Trophoblast cell (in vitro differentiated cells and primary cell): ENCODE measurements at regions not wholly inside any gene's neighbourhood (a gene's known extent, or its start where the extent isn't known, plus 50 kb on each side); places are given as distances from the start of the nearest gene placed in this dataset.

ENCODE experiments used
- DNase-seq, 2 donors: peaks; one replicate each; pipeline ENCODE4 v3.0.0-alpha.2; 2016
- H2AFZ ChIP-seq: 2 replicates; pipeline ENCODE4 v1.6.1; 2013; ENCODE audit warnings: low read length, moderate library complexity, mild to moderate bottlenecking; ENCODE audit not compliant: insufficient read depth, poor library complexity
- H2AK5ac ChIP-seq: 2 replicates; pipeline ENCODE4 v1.6.1; 2013; ENCODE audit warnings: mild to moderate bottlenecking, low read length
- H2BK120ac ChIP-seq: 2 replicates; pipeline ENCODE4 v1.6.1; 2013; ENCODE audit warnings: low read length, mild to moderate bottlenecking, moderate library complexity; ENCODE audit not compliant: insufficient read depth, poor library complexity
- H2BK12ac ChIP-seq: 2 replicates; pipeline ENCODE4 v1.6.1; 2013; ENCODE audit warnings: mild to moderate bottlenecking, low read length, moderate library complexity
- H2BK5ac ChIP-seq: 2 replicates; pipeline ENCODE4 v1.6.1; 2013; ENCODE audit warnings: low read length, low read depth, moderate library complexity, mild to moderate bottlenecking; ENCODE audit not compliant: poor library complexity
- H3K14ac ChIP-seq: 2 replicates; pipeline ENCODE4 v1.6.1; 2013; ENCODE audit warnings: mild to moderate bottlenecking, low read length
- H3K18ac ChIP-seq: 2 replicates; pipeline ENCODE4 v1.6.1; 2013; ENCODE audit warnings: mild to moderate bottlenecking, low read length
- H3K23ac ChIP-seq: 2 replicates; pipeline ENCODE4 v1.6.1; 2013; ENCODE audit warnings: low read length
- H3K27ac ChIP-seq: 2 replicates; pipeline ENCODE4 v1.5.1; 2013; ENCODE audit warnings: low read depth, mild to moderate bottlenecking, inconsistent platforms, low read length, moderate library complexity
- H3K27me3 ChIP-seq: 2 replicates; pipeline ENCODE4 v1.6.1; 2013; ENCODE audit warnings: inconsistent platforms, mild to moderate bottlenecking, low read length, moderate library complexity; ENCODE audit not compliant: insufficient read depth
- H3K36me3 ChIP-seq, 2 experiments: 1 replicate in 1 of 2; 2 replicates in 1 of 2; pipeline ENCODE4 v1.6.1; 2013; ENCODE audit warnings: low read length in 2 of 2, mild to moderate bottlenecking in 2 of 2, moderate library complexity in 1 of 2; ENCODE audit not compliant: insufficient read depth in 2 of 2, control insufficient read depth in 1 of 2
- H3K4ac ChIP-seq: 2 replicates; pipeline ENCODE4 v1.6.1; 2013; ENCODE audit warnings: low read depth, mild to moderate bottlenecking, low read length, moderate library complexity
- H3K4me1 ChIP-seq, 2 experiments: 1 replicate in 1 of 2; 2 replicates in 1 of 2; pipeline ENCODE4 v1.6.1; 2013; ENCODE audit warnings: low read length in 2 of 2, mild to moderate bottlenecking in 2 of 2, moderate library complexity in 1 of 2; ENCODE audit not compliant: insufficient read depth in 2 of 2, control insufficient read depth in 1 of 2
- H3K4me2 ChIP-seq: 2 replicates; pipeline ENCODE4 v1.6.1; 2013; ENCODE audit warnings: inconsistent platforms, mild to moderate bottlenecking, low read length, moderate library complexity
- H3K4me3 ChIP-seq: 2 replicates; pipeline ENCODE4 v1.5.1; 2013; ENCODE audit warnings: mild to moderate bottlenecking, low read depth, low read length, inconsistent platforms
- H3K79me1 ChIP-seq: one replicate; pipeline ENCODE4 v1.6.1; 2013; ENCODE audit warnings: low read length
- H3K79me2 ChIP-seq: 2 replicates; pipeline ENCODE4 v1.6.1; 2013; ENCODE audit warnings: low read length, mild to moderate bottlenecking; ENCODE audit not compliant: control insufficient read depth, insufficient read depth, poor library complexity
- H3K9ac ChIP-seq: 2 replicates; pipeline ENCODE4 v1.6.1; 2013; ENCODE audit warnings: mild to moderate bottlenecking, low read length
- H3K9me3 ChIP-seq: 2 replicates; pipeline ENCODE4 v1.6.1; 2013; ENCODE audit warnings: low read depth, mild to moderate bottlenecking, control low read depth, inconsistent platforms, low read length; ENCODE audit not compliant: insufficient read depth
- H4K12ac ChIP-seq: 2 replicates; pipeline ENCODE4 v1.6.1; 2013; ENCODE audit warnings: low read depth, mild to moderate bottlenecking, low read length, moderate library complexity
- H4K8ac ChIP-seq: 2 replicates; pipeline ENCODE4 v1.6.1; 2013; ENCODE audit warnings: low read depth, mild to moderate bottlenecking, low read length, moderate library complexity
- H4K91ac ChIP-seq: one replicate; pipeline ENCODE4 v1.6.1; 2013; ENCODE audit warnings: low read depth, mild to moderate bottlenecking, low read length, moderate library complexity
- WGBS: extraction: QIAGEN DNeasy Blood & Tissue Kit; methylation state at CpG from one replicate; pipeline ENCODE4 v1.1.7; 2013; ENCODE audit warnings: missing lambda C conversion rate; ENCODE audit not compliant: insufficient read length, insufficient coverage; ENCODE audit errors: extremely low coverage; 5-methylcytosine and 5-hydroxymethylcytosine counted together

DNA sequence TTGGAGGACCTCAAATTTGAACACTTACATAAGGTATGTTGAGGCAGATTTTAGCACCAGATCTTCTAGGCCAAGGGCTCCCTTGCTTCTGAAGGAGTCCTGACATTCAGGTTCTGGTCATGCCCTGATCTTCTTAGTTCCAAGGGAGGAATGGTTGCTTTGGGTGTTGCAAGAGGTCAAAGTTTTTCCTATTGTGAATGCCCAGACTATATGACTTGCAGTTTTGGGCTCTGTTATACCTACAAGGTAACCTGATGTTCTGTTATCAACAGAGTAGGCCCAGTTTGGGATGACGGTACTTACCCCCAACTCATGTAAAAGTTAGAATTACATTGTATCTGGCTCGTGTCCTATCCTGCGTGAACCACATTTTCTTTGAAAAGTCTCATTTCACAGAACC is 69.1 kb upstream of the COCH start:
- H3K4me3 ChIP-seq, result no peak overlapping the region
- H3K36me3 ChIP-seq, result no peaks in the 10 kb centered on the region
- H3K4ac ChIP-seq, result no peak overlapping the region
- DNase-seq, result no peak
- H4K8ac ChIP-seq, result no peak overlapping the region
- H2AK5ac ChIP-seq, result no peak overlapping the region
- H3K79me1 ChIP-seq, result no peaks in the 10 kb centered on the region
- H4K91ac ChIP-seq, result no peak overlapping the region
- H3K18ac ChIP-seq, result no peak overlapping the region
- no peak overlapping the region for H2AFZ ChIP-seq
- H3K27ac ChIP-seq, result no peak overlapping the region
- H2BK12ac ChIP-seq, result no peak overlapping the region
- H3K4me1 ChIP-seq, result no peaks in the 10 kb centered on the region
- WGBS, result no CpG with 5 or more reads among the region's 3 CpGs
- H3K9me3 ChIP-seq, result no peaks in the 10 kb centered on the region
- no peaks in the 10 kb centered on the region for H3K79me2 ChIP-seq
- no peaks in the 10 kb centered on the region for H3K27me3 ChIP-seq
- H3K4me2 ChIP-seq, result no peak overlapping the region
- no peak overlapping the region for H3K9ac ChIP-seq
- H4K12ac ChIP-seq, result no peak overlapping the region
- no peak overlapping the region for H3K23ac ChIP-seq
- H2BK5ac ChIP-seq, result no peak overlapping the region
- no peak overlapping the region for H2BK120ac ChIP-seq
- H3K14ac ChIP-seq, result no peak overlapping the region

DNA sequence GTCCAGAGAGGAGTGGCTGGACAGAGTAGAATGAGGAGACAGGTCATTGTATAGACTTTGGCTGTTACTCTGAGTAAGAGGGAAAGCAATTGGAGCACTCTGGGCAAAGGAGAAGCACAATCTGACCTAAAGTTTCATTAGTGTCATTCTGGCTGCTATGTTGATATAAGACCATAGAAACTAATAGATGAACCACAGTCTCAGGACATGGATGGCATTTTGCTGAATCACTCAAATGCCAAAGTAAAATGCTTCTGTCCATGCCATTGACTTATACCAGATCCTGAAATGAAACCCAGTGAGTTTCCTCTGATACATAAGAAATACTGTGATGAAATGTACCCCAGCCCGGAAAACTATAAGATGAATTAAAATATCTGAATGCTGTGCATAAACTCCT is 65.8 kb upstream of the COCH start:
- no peak overlapping the region for H3K9ac ChIP-seq
- H3K9me3 ChIP-seq, result no peaks in the 10 kb centered on the region
- no CpG with 5 or more reads among the region's 1 CpG for WGBS

DNA sequence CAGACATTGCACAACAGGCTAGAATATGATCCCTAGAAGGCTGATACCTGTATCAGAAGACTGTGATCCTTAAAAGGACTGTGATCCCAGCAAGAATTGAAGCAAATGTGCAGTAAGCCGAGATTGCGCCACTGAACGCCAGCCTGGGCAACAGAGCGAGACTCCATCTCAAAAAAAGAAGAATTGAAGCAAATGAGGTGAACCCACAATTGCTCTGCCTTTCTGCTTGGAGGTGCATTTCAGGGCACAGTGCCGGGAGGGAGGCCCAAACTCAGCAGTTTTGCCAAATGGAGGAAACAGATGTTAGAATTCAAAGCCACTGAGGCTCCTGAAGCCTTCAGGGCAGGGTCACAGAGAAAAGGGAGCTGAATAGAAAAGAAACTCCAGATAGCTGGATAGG is 61.1 kb upstream of the COCH start:
- Histone ChIP-seq H2BK12ac (no peak overlapping the region), H3K23ac (no peak overlapping the region), H3K79me1 (no peaks in the 10 kb centered on the region), H3K4me1 (no peaks in the 10 kb centered on the region), H3K36me3 (no peaks in the 10 kb centered on the region), H2BK120ac (no peak overlapping the region), H3K18ac (no peak overlapping the region), H4K8ac (no peak overlapping the region), H3K9ac (no peak overlapping the region), H2AK5ac (no peak overlapping the region), H3K4me3 (no peak overlapping the region), H3K14ac (no peak overlapping the region), H3K27me3 (no peaks in the 10 kb centered on the region), H3K27ac (no peak overlapping the region), H4K12ac (no peak overlapping the region), H3K4ac (no peak overlapping the region), H3K79me2 (no peaks in the 10 kb centered on the region), H2BK5ac (no peak overlapping the region), H4K91ac (no peak overlapping the region), H3K4me2 (no peak overlapping the region), H3K9me3 (no peaks in the 10 kb centered on the region), H2AFZ (no peak overlapping the region)
- DNase-seq, result no peak
- no CpG with 5 or more reads among the region's 5 CpGs for WGBS

More for the DNA sequence above, 65.8 kb upstream of the COCH start:
- Histone ChIP-seq H3K79me2 (no peaks in the 10 kb centered on the region), H3K18ac (no peak overlapping the region), H3K14ac (no peak overlapping the region), H2AFZ (no peak overlapping the region), H4K91ac (no peak overlapping the region), H3K79me1 (no peaks in the 10 kb centered on the region), H3K4me1 (no peaks in the 10 kb centered on the region), H2AK5ac (no peak overlapping the region), H2BK120ac (no peak overlapping the region), H4K12ac (no peak overlapping the region), H2BK12ac (no peak overlapping the region), H3K36me3 (no peaks in the 10 kb centered on the region), H4K8ac (no peak overlapping the region), H3K4me3 (no peak overlapping the region), H3K4me2 (no peak overlapping the region), H3K27ac (no peak overlapping the region), H3K4ac (no peak overlapping the region), H2BK5ac (no peak overlapping the region), H3K27me3 (no peaks in the 10 kb centered on the region), H3K23ac (no peak overlapping the region)
- DNase-seq, result no peak

DNA sequence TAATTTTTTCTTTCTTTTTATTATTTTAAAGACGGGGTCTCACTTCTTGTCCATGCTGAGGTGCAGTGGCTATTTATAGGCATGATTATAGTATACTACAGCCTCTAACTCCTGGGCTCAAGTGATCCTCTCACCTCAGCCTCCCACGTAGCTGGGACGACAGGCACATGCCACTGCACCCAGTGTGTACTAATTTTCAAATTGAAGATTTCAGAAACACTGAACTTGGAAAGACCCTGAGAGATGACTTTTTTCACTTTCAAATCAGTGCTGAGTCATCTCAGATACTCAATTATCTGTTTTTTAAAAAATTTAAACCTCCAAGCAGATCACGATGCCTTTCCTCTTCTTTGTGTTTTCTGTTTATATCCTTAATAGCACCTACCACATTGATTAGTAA is 53.7 kb upstream of the COCH start:
- H2AK5ac ChIP-seq, result no peak overlapping the region
- H4K12ac ChIP-seq, result no peak overlapping the region
- no peaks in the 10 kb centered on the region for H3K9me3 ChIP-seq
- H2AFZ ChIP-seq, result no peak overlapping the region
- no peak overlapping the region for H3K14ac ChIP-seq
- no peak overlapping the region for H3K18ac ChIP-seq
- H3K4ac ChIP-seq, result no peak overlapping the region
- no peak overlapping the region for H2BK5ac ChIP-seq
- no peak overlapping the region for H3K4me3 ChIP-seq
- H3K4me1 ChIP-seq, result no peaks in the 10 kb centered on the region
- no peak overlapping the region for H3K23ac ChIP-seq
- no peaks in the 10 kb centered on the region for H3K79me2 ChIP-seq
- H2BK12ac ChIP-seq, result no peak overlapping the region
- no peak overlapping the region for H4K8ac ChIP-seq
- no peak overlapping the region for H2BK120ac ChIP-seq
- H3K36me3 ChIP-seq, result no peaks in the 10 kb centered on the region
- no peak overlapping the region for H3K4me2 ChIP-seq
- no CpG with 5 or more reads among the region's 4 CpGs for WGBS
- H3K27me3 ChIP-seq, result no peaks in the 10 kb centered on the region
- H3K9ac ChIP-seq, result no peak overlapping the region
- DNase-seq, result no peak
- H3K27ac ChIP-seq, result no peak overlapping the region
- no peaks in the 10 kb centered on the region for H3K79me1 ChIP-seq
- no peak overlapping the region for H4K91ac ChIP-seq
